ENCODE measurements at regions not wholly inside any gene's neighbourhood (a gene's known extent, or its start where the extent isn't known, plus 50 kb on each side); places are given as distances from the start of the nearest gene placed in this dataset.

DNA sequence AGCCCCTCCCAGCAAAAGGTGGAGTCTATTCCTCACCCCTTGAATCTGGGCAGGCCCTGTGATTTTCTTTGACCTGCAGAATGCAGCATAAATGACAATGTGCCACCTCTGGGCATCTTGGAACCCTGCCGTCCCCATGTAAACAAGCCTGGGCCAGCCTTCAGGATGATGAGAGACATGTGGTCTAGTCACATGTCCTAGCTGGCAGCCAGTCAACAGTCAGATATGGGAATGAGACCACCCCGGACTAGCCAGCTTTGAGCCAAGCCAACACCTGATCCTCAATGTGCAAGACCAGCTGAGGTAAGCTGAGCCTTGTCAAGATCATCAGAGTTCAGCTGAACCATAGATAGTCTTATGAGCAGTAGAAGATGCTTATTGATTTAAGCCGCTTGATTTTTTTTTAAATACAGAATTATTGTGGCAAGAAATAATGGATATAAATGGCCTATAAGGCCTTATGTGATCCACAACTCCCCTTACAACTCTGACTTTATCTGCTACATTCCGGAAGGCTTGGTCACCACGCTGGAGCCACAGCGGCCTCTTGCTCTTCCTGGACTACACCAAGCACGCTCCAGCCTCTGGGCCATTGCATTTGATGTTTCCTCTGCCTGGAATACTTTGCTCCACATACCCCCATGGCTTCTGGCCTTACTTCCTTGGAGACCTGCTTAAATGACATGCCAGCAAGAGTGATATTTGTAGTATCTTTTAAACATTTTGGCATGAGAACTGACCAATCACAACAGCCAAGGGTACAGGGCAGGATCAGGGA lies 225.9 kb upstream of the SESN3 start:
- TF ChIP-seq, protein P1, sequence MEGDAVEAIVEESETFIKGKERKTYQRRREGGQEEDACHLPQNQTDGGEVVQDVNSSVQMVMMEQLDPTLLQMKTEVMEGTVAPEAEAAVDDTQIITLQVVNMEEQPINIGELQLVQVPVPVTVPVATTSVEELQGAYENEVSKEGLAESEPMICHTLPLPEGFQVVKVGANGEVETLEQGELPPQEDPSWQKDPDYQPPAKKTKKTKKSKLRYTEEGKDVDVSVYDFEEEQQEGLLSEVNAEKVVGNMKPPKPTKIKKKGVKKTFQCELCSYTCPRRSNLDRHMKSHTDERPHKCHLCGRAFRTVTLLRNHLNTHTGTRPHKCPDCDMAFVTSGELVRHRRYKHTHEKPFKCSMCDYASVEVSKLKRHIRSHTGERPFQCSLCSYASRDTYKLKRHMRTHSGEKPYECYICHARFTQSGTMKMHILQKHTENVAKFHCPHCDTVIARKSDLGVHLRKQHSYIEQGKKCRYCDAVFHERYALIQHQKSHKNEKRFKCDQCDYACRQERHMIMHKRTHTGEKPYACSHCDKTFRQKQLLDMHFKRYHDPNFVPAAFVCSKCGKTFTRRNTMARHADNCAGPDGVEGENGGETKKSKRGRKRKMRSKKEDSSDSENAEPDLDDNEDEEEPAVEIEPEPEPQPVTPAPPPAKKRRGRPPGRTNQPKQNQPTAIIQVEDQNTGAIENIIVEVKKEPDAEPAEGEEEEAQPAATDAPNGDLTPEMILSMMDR (conservative IDR thresholded peaks at IDR 0.05) = no peak
- no peak for TF ChIP-seq ZFX (IDR thresholded peaks at IDR 0.05)

Measured in C4-2B (cell line).